Stomach (tissue), 8 donors: ENCODE measurements at regions not wholly inside any gene's neighbourhood (a gene's known extent, or its start where the extent isn't known, plus 50 kb on each side); places are given as distances from the start of the nearest gene placed in this dataset.

Experiments
- DNase-seq, 2 donors: peaks; one replicate each; pipeline versions ENCODE4 v3.0.0 to v3.0.0-alpha.2; 2013 to 2019
- H3K27ac ChIP-seq, 5 donors: fragments of 200-600 bp in 4 of 5; sonication (generic) in 4 of 5; one replicate each; pipeline ENCODE4 v1.5.1; 2013 to 2019; ENCODE audit warnings: mild to moderate bottlenecking in 1 of 5, moderate library complexity in 1 of 5
- H3K27me3 ChIP-seq, 3 donors: fragments of 200-600 bp; sonication (generic); one replicate each; pipeline ENCODE4 v1.5.1; 2017 to 2019; ENCODE audit warnings: mixed run types in 1 of 3
- H3K36me3 ChIP-seq, 4 donors: fragments of 200-600 bp; sonication (generic); 1 replicate in 3 of 4; 2 replicates in 1 of 4; pipeline ENCODE4 v1.5.1; 2016 to 2019
- H3K4me1 ChIP-seq, 4 donors: fragments of 200-600 bp; sonication (generic); one replicate each; pipeline ENCODE4 v1.5.1; 2016 to 2019
- H3K4me3 ChIP-seq, 4 donors: fragments of 200-600 bp; sonication (generic) in 3 of 4; one replicate each; pipeline ENCODE4 v1.5.1; 2016 to 2019; ENCODE audit warnings: mild to moderate bottlenecking in 1 of 4
- H3K9me3 ChIP-seq, 4 donors: fragments of 200-600 bp; sonication (generic); one replicate each; pipeline ENCODE4 v1.5.1; 2016 to 2019
- CTCF ChIP-seq, 7 experiments: fragments of 450-650 bp in 4 of 7; fragments of 200-600 bp in 3 of 7; sonication (generic) in 3 of 7; IDR thresholded peaks; one replicate each; pipeline ENCODE4 v1.5.1; 2016 to 2019; ENCODE audit warnings: antibody characterized with exemption in 7 of 7, control low read depth in 2 of 7, mild to moderate bottlenecking in 1 of 7
- EP300 ChIP-seq: sonication (generic); formaldehyde crosslinking; IDR thresholded peaks from one replicate; pipeline ENCODE4 v1.6.1; 2017; ENCODE audit warnings: antibody characterized with exemption
- POLR2A ChIP-seq, 4 donors: fragments of 450-650 bp; IDR thresholded peaks; one replicate each; pipeline ENCODE4 v1.6.1; 2016; ENCODE audit warnings: antibody characterized with exemption in 4 of 4, control low read depth in 2 of 4, mild to moderate bottlenecking in 1 of 4, moderate library complexity in 1 of 4
- POLR2AphosphoS5 ChIP-seq, 3 donors: sonication (generic); formaldehyde crosslinking; IDR thresholded peaks; one replicate each; pipeline ENCODE4 v1.6.1; 2016; ENCODE audit warnings: antibody characterized with exemption in 3 of 3
- WGBS, 5 donors: extraction: QIAGEN DNeasy Blood & Tissue Kit in 3 of 5; methylation state at CpG; one replicate each; pipeline versions ENCODE4 v1.1.5 to v1.1.7; 2013 to 2018; 5-methylcytosine and 5-hydroxymethylcytosine counted together
- intact Hi-C: fragments of 100-400 bp; cut with DNase I; formaldehyde crosslinking; loops from one replicate; pipeline ENCODE4 v1.15.1; 2023; ENCODE audit warnings: low total_unique reads
- donor health status: healthy with polysubstance abuse.
- donor health status: Bipolar disorder and iron deficiency.
- donor health status: healthy.

- peak; percentile 66 to 89 for DNase-seq
- Histone ChIP-seq H3K4me1 (peaks cover 0 to 18% (median 11%) of the 10 kb centered on the region in 4 donors), H3K9me3 (no peaks in the 10 kb centered on the region), H3K27me3 (no peaks in the 10 kb centered on the region), H3K36me3 (no peaks in the 10 kb centered on the region), H3K27ac (peak overlapping the region in 3 of 5 donors; percentile 8 to 53 (median 24)), H3K4me3 (peak overlapping the region; percentile 22 to 39 (median 30))
- 10 to 26% (median 16%) methylated on average over 14 to 24 of the region's 24 CpGs for WGBS, 5 donors
- intact Hi-C loops = no loop called here
- TF ChIP-seq POLR2A (IDR thresholded peaks at IDR 0.05) (no peak), POLR2AphosphoS5 (IDR thresholded peaks at IDR 0.05) (no peak), CTCF (IDR thresholded peaks at IDR 0.05) (no peak), EP300 (no peak)
Observed at GRCh38 chr10:112898540-112899390, 51.3 kb upstream of the TCF7L2 start.

- no peak for DNase-seq
- H3K27ac ChIP-seq = peak overlapping the region in 3 of 5 donors; percentile 8 to 53 (median 24)
Observed at GRCh38 chr10:112899391-112900065, 50.5 kb upstream of the TCF7L2 start.

More at GRCh38 chr10:112899391-112900065, 50.5 kb upstream of the TCF7L2 start:
- peaks cover 0 to 18% (median 11%) of the 10 kb centered on the region in 4 donors for H3K4me1 ChIP-seq
- H3K27me3 ChIP-seq = no peaks in the 10 kb centered on the region
- 70 to 83% (median 78%) methylated on average over 8 of the region's 8 CpGs for WGBS, 5 donors
- TF ChIP-seq CTCF (IDR thresholded peaks at IDR 0.05) = no peak
- no peak for TF ChIP-seq EP300
- TF ChIP-seq POLR2AphosphoS5 (IDR thresholded peaks at IDR 0.05) = no peak
- TF ChIP-seq POLR2A (IDR thresholded peaks at IDR 0.05) = no peak
- intact Hi-C loops = no loop called here
- H3K36me3 ChIP-seq = no peaks in the 10 kb centered on the region
- no peaks in the 10 kb centered on the region for H3K9me3 ChIP-seq
- peak overlapping the region in 3 of 4 donors; percentile 26 to 39 (median 33) for H3K4me3 ChIP-seq
